ENCODE measurements at regions not wholly inside any gene's neighbourhood (a gene's known extent, or its start where the extent isn't known, plus 50 kb on each side); places are given as distances from the start of the nearest gene placed in this dataset.

GRCh38 chr15:62745621-62746225 is 296.8 kb upstream of the TPM1 start:
- no peak overlapping the region for H3K4me3 ChIP-seq
- DNase-seq = peak in 1 of 2 donors; percentile 58
- H3K4me1 ChIP-seq = peaks cover 0 to 22% (median 14%) of the 10 kb centered on the region in 4 donors
- H3K27me3 ChIP-seq = no peaks in the 10 kb centered on the region
- intact Hi-C loops (cut with DNase I; ENCODE audit: low total_unique reads) = no loop called here
- 70 to 79% (median 74%) methylated on average over 8 of the region's 8 CpGs for WGBS, 5 donors
- no peaks in the 10 kb centered on the region for H3K9me3 ChIP-seq
- H3K36me3 ChIP-seq = peaks cover 0 to 17% (median 8%) of the 10 kb centered on the region in 4 donors
- no peak for TF ChIP-seq POLR2AphosphoS5 (IDR thresholded peaks at IDR 0.05)
- TF ChIP-seq CTCF (IDR thresholded peaks at IDR 0.05) = no peak
- no peak for TF ChIP-seq EP300 (IDR thresholded peaks at IDR 0.05)
- TF ChIP-seq POLR2A (IDR thresholded peaks at IDR 0.05) = no peak
- no peak overlapping the region for H3K27ac ChIP-seq

DNA sequence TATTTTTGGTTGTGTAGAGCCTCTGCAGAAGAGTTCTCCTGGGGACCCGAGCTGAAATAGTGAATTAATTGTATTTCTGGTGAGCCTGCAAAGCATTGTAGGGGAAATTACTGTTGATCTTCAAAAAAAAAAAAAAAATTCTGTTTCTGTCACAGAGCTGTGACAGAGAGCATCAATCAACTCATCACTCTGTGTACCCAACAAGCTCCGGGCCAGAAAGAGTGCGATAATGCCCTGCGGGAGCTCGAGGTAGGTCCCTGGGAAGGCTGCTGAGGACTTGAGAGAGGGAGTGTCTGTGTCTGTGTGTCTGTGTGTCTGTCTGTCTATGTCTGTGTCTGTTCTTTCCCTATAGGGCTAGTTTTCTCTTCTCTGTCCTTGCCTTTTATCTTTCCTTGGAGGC is 294.4 kb upstream of the TPM1 start:
- H3K9me3 ChIP-seq = no peaks in the 10 kb centered on the region
- peaks cover 0 to 30% (median 28%) of the 10 kb centered on the region in 4 donors for H3K36me3 ChIP-seq
- TF ChIP-seq POLR2AphosphoS5 (IDR thresholded peaks at IDR 0.05) (no peak), EP300 (IDR thresholded peaks at IDR 0.05) (no peak), CTCF (IDR thresholded peaks at IDR 0.05) (no peak), POLR2A (IDR thresholded peaks at IDR 0.05) (no peak)
- intact Hi-C loops (cut with DNase I; ENCODE audit: low total_unique reads) = no loop called here
- H3K27ac ChIP-seq = no peak overlapping the region
- no peaks in the 10 kb centered on the region for H3K27me3 ChIP-seq
- 82 to 95% (median 87%) methylated on average over 5 of the region's 5 CpGs for WGBS, 5 donors
- no peak overlapping the region for H3K4me3 ChIP-seq
- no peak for DNase-seq
- peaks cover 0 to 5% (median under 1%) of the 10 kb centered on the region in 4 donors for H3K4me1 ChIP-seq

DNA sequence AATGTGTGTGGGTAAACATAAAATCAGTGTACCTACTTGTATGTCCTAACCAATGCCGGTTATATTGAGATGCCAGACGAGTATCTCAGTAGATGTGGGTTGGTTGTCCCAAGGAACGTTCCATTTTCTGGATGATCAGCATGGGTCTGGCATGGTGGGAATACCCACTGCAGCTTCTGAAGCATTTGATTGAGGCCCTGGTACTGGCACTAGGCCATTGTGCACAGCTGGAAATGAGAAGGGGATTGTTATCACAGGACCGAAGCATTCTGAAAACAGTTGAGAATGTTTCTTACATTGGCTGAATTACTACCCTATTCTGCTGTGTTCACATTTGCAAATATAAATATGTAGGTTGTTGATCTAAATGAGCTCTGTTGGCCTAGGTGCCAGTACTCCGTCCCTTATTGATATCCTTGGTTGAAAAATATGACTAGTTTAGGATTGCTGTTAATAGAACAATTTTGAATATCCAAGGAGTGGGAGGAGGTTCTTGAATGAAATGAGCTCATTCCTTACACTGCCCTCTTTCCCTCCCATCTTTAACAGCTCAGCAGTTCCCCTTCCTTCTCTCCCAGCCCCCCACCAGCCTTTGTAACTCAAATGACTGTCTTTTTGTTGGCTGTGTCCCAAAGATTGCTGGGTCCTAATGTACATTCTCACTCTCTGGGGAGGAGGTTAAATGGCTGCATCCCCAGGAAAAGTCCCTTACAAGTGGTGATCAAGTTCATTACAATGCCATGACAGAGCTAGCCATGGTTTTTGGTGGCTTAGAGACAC is 293.3 kb upstream of the TPM1 start:
- intact Hi-C loops (cut with DNase I; ENCODE audit: low total_unique reads) = no loop called here
- TF ChIP-seq CTCF (IDR thresholded peaks at IDR 0.05) = no peak
- TF ChIP-seq POLR2A (IDR thresholded peaks at IDR 0.05) = no peak
- no peak for TF ChIP-seq POLR2AphosphoS5 (IDR thresholded peaks at IDR 0.05)
- no peak for TF ChIP-seq EP300 (IDR thresholded peaks at IDR 0.05)
- WGBS, 5 donors = 83 to 95% (median 94%) methylated on average over 5 of the region's 5 CpGs
- H3K4me3 ChIP-seq = no peak overlapping the region
- peaks cover 0 to 39% (median 35%) of the 10 kb centered on the region in 4 donors for H3K36me3 ChIP-seq
- H3K4me1 ChIP-seq = peaks cover 0 to 5% (median 0%) of the 10 kb centered on the region in 4 donors
- H3K27me3 ChIP-seq = no peaks in the 10 kb centered on the region
- no peaks in the 10 kb centered on the region for H3K9me3 ChIP-seq
- DNase-seq = peak in 1 of 2 donors; percentile 36
- no peak overlapping the region for H3K27ac ChIP-seq

DNA sequence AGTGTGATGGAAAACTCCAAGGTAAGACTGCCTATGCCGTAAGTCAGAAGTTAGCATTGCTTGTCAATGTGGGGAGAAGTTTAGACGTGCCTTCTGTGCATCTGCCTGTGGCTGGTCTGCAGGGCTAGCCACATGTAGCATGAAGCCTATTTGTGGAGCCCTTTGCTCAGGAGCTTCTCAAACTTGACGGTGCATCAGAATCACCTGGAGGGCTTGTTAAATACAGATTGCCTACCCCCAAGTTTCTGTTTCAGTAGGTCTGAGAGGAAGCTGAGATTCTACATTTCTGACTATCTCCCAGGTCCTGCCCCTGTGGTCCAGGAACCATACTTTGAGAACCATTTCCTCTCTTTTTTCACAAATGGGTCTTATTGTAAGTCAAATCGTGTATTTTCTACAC is 292.1 kb upstream of the TPM1 start:
- intact Hi-C loops (cut with DNase I; ENCODE audit: low total_unique reads) = no loop called here
- Histone ChIP-seq H3K36me3 (peaks cover 0 to 49% (median 44%) of the 10 kb centered on the region in 4 donors), H3K27ac (no peak overlapping the region), H3K4me1 (peaks cover 0 to 5% (median 0%) of the 10 kb centered on the region in 4 donors), H3K27me3 (no peaks in the 10 kb centered on the region), H3K4me3 (no peak overlapping the region), H3K9me3 (no peaks in the 10 kb centered on the region)
- TF ChIP-seq EP300 (IDR thresholded peaks at IDR 0.05) (no peak), CTCF (IDR thresholded peaks at IDR 0.05) (no peak), POLR2A (IDR thresholded peaks at IDR 0.05) (no peak), POLR2AphosphoS5 (IDR thresholded peaks at IDR 0.05) (no peak)
- no peak for DNase-seq
- WGBS, 5 donors = 94 to 97% (median 95%) methylated on average over 4 of the region's 4 CpGs
